Duodenal mucosa (tissue), 2 donors: ENCODE measurements at regions not wholly inside any gene's neighbourhood (a gene's known extent, or its start where the extent isn't known, plus 50 kb on each side); places are given as distances from the start of the nearest gene placed in this dataset.

Experiments used
- H3K27ac ChIP-seq: one replicate; pipeline ENCODE4 v1.7.0; 2013; ENCODE audit warnings: low read depth, low read length
- H3K27me3 ChIP-seq, 2 donors: one replicate each; pipeline ENCODE4 v1.7.0; 2013; ENCODE audit warnings: low read length in 2 of 2, control low read depth in 1 of 2; ENCODE audit not compliant: insufficient read depth in 2 of 2, control insufficient read depth in 1 of 2
- H3K36me3 ChIP-seq, 2 donors: one replicate each; pipeline ENCODE4 v1.7.0; 2013; ENCODE audit warnings: low read length in 2 of 2, control low read depth in 1 of 2; ENCODE audit not compliant: insufficient read depth in 2 of 2, control insufficient read depth in 1 of 2
- H3K4me1 ChIP-seq, 2 donors: one replicate each; pipeline ENCODE4 v1.7.0; 2013; ENCODE audit warnings: low read length in 2 of 2, control low read depth in 1 of 2; ENCODE audit not compliant: insufficient read depth in 2 of 2, control insufficient read depth in 1 of 2
- H3K4me3 ChIP-seq, 2 donors: one replicate each; pipeline ENCODE4 v1.7.0; 2013; ENCODE audit warnings: low read length in 2 of 2, low read depth in 1 of 2
- H3K9ac ChIP-seq, 2 donors: one replicate each; pipeline ENCODE4 v1.7.0; 2013; ENCODE audit warnings: low read length in 2 of 2, low read depth in 1 of 2
- H3K9me3 ChIP-seq, 2 donors: one replicate each; pipeline ENCODE4 v1.7.0; 2013; ENCODE audit warnings: low read length in 2 of 2, control low read depth in 1 of 2; ENCODE audit not compliant: control insufficient read depth in 1 of 2

DNA sequence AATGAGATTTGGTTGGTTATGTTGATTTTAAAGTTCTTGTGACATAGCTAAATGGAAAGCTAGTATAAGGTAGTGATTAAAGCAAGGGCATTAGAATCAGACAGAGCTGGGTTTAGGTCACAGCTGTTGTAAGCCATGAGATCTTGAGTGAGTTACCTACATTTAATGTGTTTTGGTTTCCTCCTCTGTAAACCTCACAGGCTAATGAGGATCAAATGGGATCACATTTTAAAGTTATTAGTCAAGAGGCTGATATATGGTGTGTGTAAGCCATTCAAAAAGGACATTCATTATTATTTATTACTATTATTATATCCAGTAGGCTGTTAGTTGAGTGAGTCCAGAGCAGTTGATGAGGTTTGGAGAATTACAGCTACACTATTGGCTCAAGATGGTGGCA, 416.2 kb downstream of the IRS1 start:
- Histone ChIP-seq H3K9ac (no peak overlapping the region), H3K9me3 (no peaks in the 10 kb centered on the region), H3K36me3 (no peaks in the 10 kb centered on the region), H3K4me3 (no peak overlapping the region), H3K27ac (no peak overlapping the region), H3K4me1 (no peaks in the 10 kb centered on the region), H3K27me3 (no peaks in the 10 kb centered on the region)

DNA sequence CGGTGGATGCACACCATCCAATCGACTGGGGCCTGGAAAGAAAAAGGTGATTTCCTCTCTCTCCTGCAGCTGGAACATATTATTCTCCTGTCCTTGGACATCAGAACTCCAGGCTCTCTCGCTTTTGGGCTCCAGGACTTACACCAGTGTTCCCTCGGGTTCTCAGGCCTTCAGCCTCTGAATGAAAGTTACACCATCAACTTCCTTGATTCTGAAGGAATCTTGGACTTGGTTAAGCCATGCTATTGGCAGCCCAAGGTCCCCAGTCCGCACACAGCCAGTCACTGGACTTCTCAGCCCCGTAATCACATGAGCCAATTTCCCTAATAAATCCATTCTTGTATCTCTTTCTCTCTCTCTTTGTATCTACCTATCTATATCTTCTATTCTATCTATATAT, 418.9 kb downstream of the IRS1 start:
- Histone ChIP-seq H3K9me3 (no peaks in the 10 kb centered on the region), H3K4me3 (no peak overlapping the region), H3K27me3 (no peaks in the 10 kb centered on the region), H3K4me1 (no peaks in the 10 kb centered on the region), H3K36me3 (no peaks in the 10 kb centered on the region), H3K9ac (no peak overlapping the region), H3K27ac (no peak overlapping the region)

- no peaks in the 10 kb centered on the region for H3K4me1 ChIP-seq
- H3K27ac ChIP-seq = no peak overlapping the region
- no peaks in the 10 kb centered on the region for H3K27me3 ChIP-seq
- no peak overlapping the region for H3K9ac ChIP-seq
- H3K9me3 ChIP-seq = no peaks in the 10 kb centered on the region
- no peak overlapping the region for H3K4me3 ChIP-seq
- no peaks in the 10 kb centered on the region for H3K36me3 ChIP-seq
These were observed 420.6 kb downstream of the IRS1 start for GRCh38 chr2:226378753-226379705.

DNA sequence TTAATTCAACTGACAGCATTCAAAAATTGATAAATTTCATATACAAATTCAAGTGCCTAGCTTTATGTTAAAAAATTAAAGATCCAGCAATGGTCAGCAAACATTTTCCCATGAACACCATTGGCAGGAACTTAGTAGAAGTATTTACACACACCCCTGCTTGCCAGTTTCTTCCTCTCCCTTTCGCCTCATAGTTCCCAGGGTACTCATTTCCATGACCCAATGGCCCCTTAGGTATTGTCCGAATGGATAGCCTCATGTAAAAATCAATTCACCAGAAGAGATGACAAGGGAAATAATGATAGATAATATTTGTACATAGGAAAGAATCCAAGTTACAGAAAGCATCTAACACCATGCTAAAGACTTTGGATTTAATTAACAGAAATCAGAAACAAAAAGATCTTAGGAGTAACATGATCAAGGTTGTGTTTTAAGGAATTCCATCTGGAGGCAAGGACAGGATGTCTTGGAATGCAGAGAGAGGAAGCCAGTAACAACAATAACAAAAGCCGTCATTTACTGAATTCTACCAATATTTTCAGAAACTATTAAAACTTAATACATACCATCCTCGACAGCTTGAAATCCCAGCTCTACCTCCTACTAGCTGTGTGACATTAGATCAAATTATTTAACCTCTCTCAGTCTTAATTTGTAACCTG, 423.0 kb downstream of the IRS1 start:
- Histone ChIP-seq H3K4me3 (no peak overlapping the region), H3K4me1 (no peaks in the 10 kb centered on the region), H3K9me3 (no peaks in the 10 kb centered on the region), H3K9ac (no peak overlapping the region), H3K27me3 (peaks cover 0 to 3% of the 10 kb centered on the region in 2 donors), H3K36me3 (no peaks in the 10 kb centered on the region), H3K27ac (no peak overlapping the region)

- no peak overlapping the region for H3K4me3 ChIP-seq
- no peaks in the 10 kb centered on the region for H3K36me3 ChIP-seq
- H3K27me3 ChIP-seq = no peaks in the 10 kb centered on the region
- H3K27ac ChIP-seq = no peak overlapping the region
- no peaks in the 10 kb centered on the region for H3K4me1 ChIP-seq
- no peaks in the 10 kb centered on the region for H3K9me3 ChIP-seq
- no peak overlapping the region for H3K9ac ChIP-seq
These were observed 432.7 kb downstream of the IRS1 start for GRCh38 chr2:226366920-226367319.

DNA sequence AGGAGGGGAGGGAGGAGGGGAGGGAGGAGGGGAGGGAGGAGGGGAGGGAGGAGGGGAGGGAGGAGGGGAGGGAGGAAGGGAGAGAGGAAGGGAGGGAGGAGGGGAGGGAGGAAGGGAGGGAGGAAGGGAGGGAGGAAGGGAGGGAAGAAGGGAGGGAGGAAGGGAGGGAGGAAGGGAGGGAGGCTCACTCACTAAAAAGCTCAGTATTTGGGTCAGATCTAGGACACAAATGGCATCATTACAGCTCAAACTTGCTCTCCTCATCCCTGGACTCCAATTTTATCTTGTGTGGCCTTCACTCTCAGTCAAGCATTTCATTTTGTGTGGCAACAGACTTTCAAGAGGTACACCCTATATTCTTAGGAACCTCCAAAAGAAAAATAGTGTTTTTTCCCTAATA, 435.4 kb downstream of the IRS1 start:
- no peak overlapping the region for H3K9ac ChIP-seq
- H3K36me3 ChIP-seq = no peaks in the 10 kb centered on the region
- H3K27me3 ChIP-seq = no peaks in the 10 kb centered on the region
- no peak overlapping the region for H3K4me3 ChIP-seq
- H3K4me1 ChIP-seq = no peaks in the 10 kb centered on the region
- H3K9me3 ChIP-seq = no peaks in the 10 kb centered on the region
- no peak overlapping the region for H3K27ac ChIP-seq

- Histone ChIP-seq H3K9me3 (no peaks in the 10 kb centered on the region), H3K27me3 (no peaks in the 10 kb centered on the region), H3K36me3 (no peaks in the 10 kb centered on the region), H3K4me1 (no peaks in the 10 kb centered on the region), H3K9ac (no peak overlapping the region), H3K4me3 (no peak overlapping the region), H3K27ac (no peak overlapping the region)
These were observed 436.6 kb downstream of the IRS1 start for GRCh38 chr2:226362980-226363379.

- H3K27ac ChIP-seq = no peak overlapping the region
- no peaks in the 10 kb centered on the region for H3K36me3 ChIP-seq
- H3K9ac ChIP-seq = no peak overlapping the region
- H3K9me3 ChIP-seq = no peaks in the 10 kb centered on the region
- no peak overlapping the region for H3K4me3 ChIP-seq
- no peaks in the 10 kb centered on the region for H3K4me1 ChIP-seq
- no peaks in the 10 kb centered on the region for H3K27me3 ChIP-seq
These were observed 439.0 kb downstream of the IRS1 start for GRCh38 chr2:226360658-226361057.

GRCh38 chr2:226358688-226359087, 440.9 kb downstream of the IRS1 start:
- Histone ChIP-seq H3K27me3 (no peaks in the 10 kb centered on the region), H3K9ac (no peak overlapping the region), H3K36me3 (no peaks in the 10 kb centered on the region), H3K27ac (no peak overlapping the region), H3K9me3 (no peaks in the 10 kb centered on the region), H3K4me3 (no peak overlapping the region), H3K4me1 (no peaks in the 10 kb centered on the region)

GRCh38 chr2:226357816-226358215, 441.8 kb downstream of the IRS1 start:
- H3K9me3 ChIP-seq = no peaks in the 10 kb centered on the region
- no peak overlapping the region for H3K27ac ChIP-seq
- H3K4me1 ChIP-seq = no peaks in the 10 kb centered on the region
- no peaks in the 10 kb centered on the region for H3K36me3 ChIP-seq
- H3K4me3 ChIP-seq = no peak overlapping the region
- H3K9ac ChIP-seq = no peak overlapping the region
- H3K27me3 ChIP-seq = no peaks in the 10 kb centered on the region
